ENCODE measurements at regions not wholly inside any gene's neighbourhood (a gene's known extent, or its start where the extent isn't known, plus 50 kb on each side); places are given as distances from the start of the nearest gene placed in this dataset.

- TF ChIP-seq, protein P1, sequence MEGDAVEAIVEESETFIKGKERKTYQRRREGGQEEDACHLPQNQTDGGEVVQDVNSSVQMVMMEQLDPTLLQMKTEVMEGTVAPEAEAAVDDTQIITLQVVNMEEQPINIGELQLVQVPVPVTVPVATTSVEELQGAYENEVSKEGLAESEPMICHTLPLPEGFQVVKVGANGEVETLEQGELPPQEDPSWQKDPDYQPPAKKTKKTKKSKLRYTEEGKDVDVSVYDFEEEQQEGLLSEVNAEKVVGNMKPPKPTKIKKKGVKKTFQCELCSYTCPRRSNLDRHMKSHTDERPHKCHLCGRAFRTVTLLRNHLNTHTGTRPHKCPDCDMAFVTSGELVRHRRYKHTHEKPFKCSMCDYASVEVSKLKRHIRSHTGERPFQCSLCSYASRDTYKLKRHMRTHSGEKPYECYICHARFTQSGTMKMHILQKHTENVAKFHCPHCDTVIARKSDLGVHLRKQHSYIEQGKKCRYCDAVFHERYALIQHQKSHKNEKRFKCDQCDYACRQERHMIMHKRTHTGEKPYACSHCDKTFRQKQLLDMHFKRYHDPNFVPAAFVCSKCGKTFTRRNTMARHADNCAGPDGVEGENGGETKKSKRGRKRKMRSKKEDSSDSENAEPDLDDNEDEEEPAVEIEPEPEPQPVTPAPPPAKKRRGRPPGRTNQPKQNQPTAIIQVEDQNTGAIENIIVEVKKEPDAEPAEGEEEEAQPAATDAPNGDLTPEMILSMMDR (IDR thresholded peaks at IDR 0.05; ENCODE audit: poor library complexity): no peak
- TF ChIP-seq EZH2phosphoT487 (IDR thresholded peaks at IDR 0.05; ENCODE audit: low read depth, severe bottlenecking, unreplicated experiment): no peak
Observed at GRCh38 chr4:71094201-71094600, 100.8 kb downstream of the DCK start.
